BE2C (cell line): ENCODE measurements at regions not wholly inside any gene's neighbourhood (a gene's known extent, or its start where the extent isn't known, plus 50 kb on each side); places are given as distances from the start of the nearest gene placed in this dataset.

Source experiments
- DNase-seq: peaks from one replicate; pipeline ENCODE4 v3.0.0-alpha.2; 2020
- H3K27me3 ChIP-seq: fragments of 250-450 bp; sonication (Bioruptor Pico); 2 replicates; pipeline ENCODE4 v1.5.1; 2020; ENCODE audit warnings: mild to moderate bottlenecking
- H3K36me3 ChIP-seq: fragments of 250-450 bp; sonication (Bioruptor Pico); 2 replicates; pipeline ENCODE4 v1.5.1; 2020; ENCODE audit warnings: mild to moderate bottlenecking
- H3K4me1 ChIP-seq: fragments of 250-450 bp; sonication (Bioruptor Pico); 2 replicates; pipeline ENCODE4 v1.5.1; 2020
- H3K4me3 ChIP-seq: 2 replicates; pipeline ENCODE4 v1.5.1; 2011; ENCODE audit warnings: low read depth, low read length
- H3K9me3 ChIP-seq: fragments of 250-450 bp; sonication (Bioruptor Pico); 2 replicates; pipeline ENCODE4 v1.5.1; 2020
- CTCF ChIP-seq: IDR thresholded peaks from 2 replicates; pipeline ENCODE4 v1.5.1; 2012; ENCODE audit warnings: mild to moderate bottlenecking, low read depth, low read length

DNA sequence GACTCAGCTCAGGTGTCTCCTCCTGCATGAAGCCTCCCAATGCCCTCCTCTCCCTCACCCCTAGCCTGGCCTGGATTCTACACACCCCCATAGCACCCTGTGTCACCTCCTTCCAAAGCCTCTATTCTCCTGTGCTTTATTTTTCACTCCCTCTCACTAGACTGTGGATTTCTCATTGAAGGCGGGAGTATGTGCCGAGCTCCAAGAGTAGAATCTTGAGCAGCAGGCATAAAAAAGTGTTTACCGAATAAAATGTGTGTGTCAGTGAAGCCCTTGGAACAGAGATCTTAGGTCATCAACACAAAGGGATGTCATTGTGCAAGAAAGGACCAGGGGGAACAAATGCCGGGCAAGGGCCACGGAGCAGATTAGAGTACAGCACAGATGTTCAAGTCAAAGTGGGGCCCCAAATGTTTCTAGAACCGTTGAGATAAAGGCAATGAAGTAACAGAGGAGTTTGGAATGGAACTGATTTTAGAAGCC, 106.1 kb upstream of the TMEM170B start:
- no peaks in the 10 kb centered on the region for H3K9me3 ChIP-seq
- H3K36me3 ChIP-seq, result no peaks in the 10 kb centered on the region
- H3K4me3 ChIP-seq, result no peak overlapping the region
- no peaks in the 10 kb centered on the region for H3K4me1 ChIP-seq
- H3K27me3 ChIP-seq, result no peaks in the 10 kb centered on the region
- no peak for DNase-seq
- TF ChIP-seq CTCF, result no peak

DNA sequence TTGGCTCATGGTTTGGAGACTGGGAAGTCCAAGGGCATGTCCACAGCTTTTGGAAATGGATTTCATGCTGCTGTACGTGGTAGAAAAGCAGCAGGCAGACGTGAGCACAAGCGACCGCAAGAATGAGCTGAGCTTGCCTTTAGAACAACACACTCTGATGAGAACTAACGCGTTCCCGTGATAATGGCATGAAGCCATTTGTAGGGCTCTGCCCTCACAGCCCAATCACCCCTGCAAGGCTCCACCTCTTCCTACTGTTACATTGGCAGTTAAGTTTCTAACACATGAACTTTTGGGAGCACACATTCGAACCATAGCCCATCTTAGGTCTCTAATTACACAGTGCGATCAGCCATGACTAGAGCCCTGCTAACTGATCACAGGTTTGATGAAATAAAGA, 107.5 kb upstream of the TMEM170B start:
- H3K4me3 ChIP-seq, result no peak overlapping the region
- TF ChIP-seq CTCF, result no peak
- H3K27me3 ChIP-seq, result no peaks in the 10 kb centered on the region
- no peaks in the 10 kb centered on the region for H3K9me3 ChIP-seq
- H3K36me3 ChIP-seq, result no peaks in the 10 kb centered on the region
- H3K4me1 ChIP-seq, result no peaks in the 10 kb centered on the region
- DNase-seq, result no peak

DNA sequence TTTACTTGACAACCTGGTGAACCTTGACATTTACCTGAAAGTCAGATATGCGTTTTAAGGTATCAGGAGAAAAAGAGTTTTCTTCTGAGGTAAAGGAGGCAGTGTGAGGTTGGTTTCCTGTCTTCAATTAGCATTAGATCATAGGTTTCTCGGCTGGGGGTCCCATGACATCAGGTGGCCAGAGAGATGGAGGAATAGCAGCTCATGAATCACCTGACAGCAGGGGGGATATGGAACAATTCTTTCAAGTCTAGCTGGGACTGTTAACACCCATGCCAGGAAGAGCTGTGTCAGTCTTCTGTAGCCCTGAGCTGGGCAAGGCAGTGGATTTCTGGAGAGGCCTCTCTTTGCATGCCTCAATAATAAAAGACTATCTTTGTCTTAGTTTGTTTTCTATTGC, 108.0 kb upstream of the TMEM170B start:
- DNase-seq, result no peak
- no peaks in the 10 kb centered on the region for H3K4me1 ChIP-seq
- no peak for TF ChIP-seq CTCF
- H3K36me3 ChIP-seq, result no peaks in the 10 kb centered on the region
- no peaks in the 10 kb centered on the region for H3K9me3 ChIP-seq
- no peak overlapping the region for H3K4me3 ChIP-seq
- H3K27me3 ChIP-seq, result no peaks in the 10 kb centered on the region

- H3K4me1 ChIP-seq, result no peaks in the 10 kb centered on the region
- no peak for DNase-seq
- no peak for TF ChIP-seq CTCF
- no peak overlapping the region for H3K4me3 ChIP-seq
- no peaks in the 10 kb centered on the region for H3K27me3 ChIP-seq
- H3K9me3 ChIP-seq, result no peaks in the 10 kb centered on the region
- no peaks in the 10 kb centered on the region for H3K36me3 ChIP-seq
Observed at GRCh38 chr6:11428895-11429294, 108.7 kb upstream of the TMEM170B start.

GRCh38 chr6:11428371-11428770, 109.2 kb upstream of the TMEM170B start:
- Histone ChIP-seq H3K36me3 (no peaks in the 10 kb centered on the region), H3K4me1 (no peaks in the 10 kb centered on the region), H3K9me3 (no peaks in the 10 kb centered on the region), H3K4me3 (no peak overlapping the region), H3K27me3 (no peaks in the 10 kb centered on the region)
- no peak for TF ChIP-seq CTCF
- DNase-seq, result no peak

GRCh38 chr6:11427723-11428245, 109.8 kb upstream of the TMEM170B start:
- Histone ChIP-seq H3K36me3 (no peaks in the 10 kb centered on the region), H3K27me3 (no peaks in the 10 kb centered on the region), H3K4me3 (no peak overlapping the region), H3K4me1 (no peaks in the 10 kb centered on the region), H3K9me3 (no peaks in the 10 kb centered on the region)
- no peak for DNase-seq
- no peak for TF ChIP-seq CTCF
